Naive B cell (primary cell): ENCODE measurements at regions not wholly inside any gene's neighbourhood (a gene's known extent, or its start where the extent isn't known, plus 50 kb on each side); places are given as distances from the start of the nearest gene placed in this dataset.

Experiments
- ATAC-seq, 2 donors: fragments of 150-1000 bp; cut with Tn5 transposase; 2 replicates each; pipeline ENCODE4 v1.10.0; 2021; ENCODE audit warnings: low read depth in 2 of 2, mild to moderate bottlenecking in 2 of 2, moderate library complexity in 2 of 2
- DNase-seq: peaks from one replicate; pipeline ENCODE4 v3.0.0; 2022
- H3K27ac Mint-ChIP-seq, 6 donors: one replicate each; pipeline ENCODE4 v1.8.0; 2020 to 2022; ENCODE audit warnings: mild to moderate bottlenecking in 6 of 6, mixed read lengths in 6 of 6, moderate library complexity in 5 of 6, inconsistent platforms in 2 of 6
- H3K27me3 Mint-ChIP-seq, 3 donors: one replicate each; pipeline ENCODE4 v1.8.0; 2021 to 2022; ENCODE audit warnings: mixed read lengths in 3 of 3, mild to moderate bottlenecking in 1 of 3
- H3K36me3 Mint-ChIP-seq, 2 donors: one replicate each; pipeline ENCODE4 v1.8.0; 2020 to 2022; ENCODE audit warnings: mixed read lengths in 2 of 2, inconsistent platforms in 1 of 2, mild to moderate bottlenecking in 1 of 2
- H3K4me1 Mint-ChIP-seq, 3 donors: one replicate each; pipeline ENCODE4 v1.8.0; 2020 to 2022; ENCODE audit warnings: mixed read lengths in 3 of 3, inconsistent platforms in 1 of 3, mild to moderate bottlenecking in 1 of 3, moderate library complexity in 1 of 3
- H3K4me3 Mint-ChIP-seq, 8 donors: one replicate each; pipeline ENCODE4 v1.8.0; 2020 to 2022; ENCODE audit warnings: mild to moderate bottlenecking in 8 of 8, mixed read lengths in 8 of 8, moderate library complexity in 8 of 8, inconsistent platforms in 2 of 8
- H3K9me3 Mint-ChIP-seq, 7 donors: one replicate each; pipeline ENCODE4 v1.8.0; 2020 to 2022; ENCODE audit warnings: mixed read lengths in 7 of 7, mild to moderate bottlenecking in 5 of 7, inconsistent platforms in 2 of 7, moderate library complexity in 1 of 7

DNA sequence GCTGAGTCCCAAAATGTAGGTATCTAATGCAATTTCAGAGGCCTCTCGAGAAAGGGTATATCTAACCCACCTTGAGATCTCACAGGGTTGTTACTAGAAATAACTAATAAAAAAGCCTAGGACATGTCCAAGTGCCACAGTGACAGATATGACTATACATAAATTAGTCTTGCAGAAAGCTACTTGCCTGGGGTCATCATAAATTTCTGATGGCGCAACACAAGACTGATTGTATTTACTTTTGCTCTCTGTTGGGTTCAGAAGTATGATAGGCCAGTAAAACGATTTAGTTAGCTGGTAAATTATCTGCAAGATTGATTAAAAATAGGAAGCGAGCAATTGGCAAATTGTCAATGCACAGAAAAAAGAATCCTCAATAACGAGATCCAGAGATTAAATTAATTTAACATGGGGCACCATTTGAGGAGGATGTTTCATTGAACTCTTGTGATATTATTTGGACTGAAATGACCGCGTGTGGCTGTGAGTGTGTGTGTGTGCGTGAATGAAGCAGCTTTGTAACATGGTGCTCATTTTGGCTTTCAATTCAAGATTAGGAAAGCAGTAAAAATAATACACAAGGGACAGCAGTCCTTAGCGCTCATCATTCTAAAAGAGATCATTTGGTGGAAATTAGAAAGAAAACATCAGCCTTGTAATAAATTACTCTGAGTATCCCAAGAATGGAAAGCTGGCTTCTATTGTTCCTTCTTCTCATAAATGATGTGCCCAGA is 157.4 kb upstream of the ZFHX3 start:
- Mint-ChIP-seq H3K27me3 (peaks cover 0 to 24% (median 14%) of the 10 kb centered on the region in 3 donors), H3K27ac (no peak overlapping the region), H3K9me3 (no peaks in the 10 kb centered on the region), H3K4me3 (no peak overlapping the region), H3K36me3 (no peaks in the 10 kb centered on the region), H3K4me1 (no peaks in the 10 kb centered on the region)
- DNase-seq, result no peak
- ATAC-seq, result no peak

DNA sequence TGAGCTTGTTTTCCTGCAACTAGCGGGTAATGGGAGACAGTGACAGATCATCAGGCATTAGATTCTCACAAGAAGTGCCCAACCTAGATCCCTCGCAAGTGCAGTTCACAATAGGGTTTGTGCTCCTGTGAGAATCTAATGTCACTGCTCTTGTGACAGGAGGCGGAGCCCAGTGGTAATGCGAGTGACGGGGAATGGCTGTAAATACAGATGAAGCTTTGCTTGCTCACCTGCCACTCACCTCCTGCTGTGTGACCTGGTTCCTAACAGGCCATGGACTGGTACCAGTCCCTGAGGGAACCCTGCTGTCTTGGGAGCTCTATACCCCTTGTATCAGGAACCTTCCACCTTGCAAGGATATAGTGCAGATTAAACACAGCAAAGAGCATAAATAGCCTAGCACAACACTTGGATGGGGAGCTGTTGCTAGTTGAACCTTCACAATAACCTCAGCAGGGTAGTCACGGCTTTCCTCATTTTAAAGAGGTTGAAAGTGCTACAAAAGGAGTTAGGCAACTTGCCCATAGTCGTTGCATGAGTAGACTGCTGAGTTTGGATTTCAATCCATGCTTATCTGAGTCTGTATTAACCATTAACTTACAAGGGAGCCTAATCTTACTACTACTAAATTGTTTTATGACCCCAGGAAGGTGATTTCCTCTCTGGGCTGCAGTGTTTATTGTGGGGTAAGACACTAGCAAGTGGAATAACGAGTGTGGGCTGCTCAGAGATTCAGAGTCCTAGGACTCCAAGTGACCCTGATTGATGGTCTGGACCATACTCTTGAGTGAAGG is 156.6 kb upstream of the ZFHX3 start:
- Mint-ChIP-seq H3K27ac (no peak overlapping the region), H3K27me3 (peaks cover 0 to 24% (median 14%) of the 10 kb centered on the region in 3 donors), H3K36me3 (no peaks in the 10 kb centered on the region), H3K4me1 (no peaks in the 10 kb centered on the region), H3K4me3 (no peak overlapping the region), H3K9me3 (no peaks in the 10 kb centered on the region)
- no peak for DNase-seq
- no peak for ATAC-seq

DNA sequence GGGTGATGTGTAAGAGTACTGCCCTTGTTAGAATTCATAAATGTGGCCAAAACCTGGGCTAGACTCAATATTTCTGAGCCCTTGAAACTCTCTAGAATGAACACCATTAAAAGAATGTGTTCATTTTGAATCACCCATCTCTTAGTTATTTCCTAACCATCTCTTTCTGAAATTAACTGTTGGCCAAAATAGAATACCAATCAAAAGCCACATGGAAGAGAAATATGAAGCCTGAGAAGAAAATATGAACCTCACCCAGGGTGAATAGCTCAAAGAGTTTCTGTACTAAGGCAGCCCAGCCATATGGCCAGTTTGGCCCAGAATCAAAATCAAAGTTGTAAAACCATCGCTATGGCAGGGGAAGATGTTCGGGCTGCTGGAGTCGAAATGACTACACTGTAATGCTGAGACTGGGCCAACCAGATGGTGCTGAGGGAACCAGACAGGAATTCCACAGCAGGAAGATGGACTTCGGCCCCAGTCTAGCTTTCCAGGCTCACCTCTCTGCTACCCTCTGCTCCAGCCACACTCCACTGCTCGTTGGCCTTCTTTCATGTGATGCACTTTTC is 154.3 kb upstream of the ZFHX3 start:
- no peak for DNase-seq

DNA sequence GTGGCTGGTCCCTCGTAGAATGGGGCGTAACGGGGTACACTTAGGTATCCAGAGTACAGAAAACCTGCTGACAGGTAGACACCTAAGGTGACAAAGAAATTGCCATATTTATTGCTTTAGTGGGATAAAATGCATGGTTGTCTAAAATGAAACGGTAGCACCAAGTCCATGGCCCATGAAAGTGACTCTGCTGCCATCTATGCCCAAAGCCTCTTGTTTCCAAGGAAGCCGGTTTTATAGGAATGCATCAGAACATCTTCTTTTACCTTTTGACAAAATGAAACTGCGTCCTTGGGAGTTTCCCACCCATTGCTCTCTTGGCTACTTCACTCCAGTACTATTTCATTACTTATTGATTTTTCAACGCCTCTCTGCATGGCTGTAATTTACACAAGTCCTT is 151.3 kb upstream of the ZFHX3 start:
- DNase-seq (no peak), ATAC-seq (no peak)
- no peaks in the 10 kb centered on the region for H3K36me3 Mint-ChIP-seq
- H3K27ac Mint-ChIP-seq, result no peak overlapping the region
- H3K27me3 Mint-ChIP-seq, result peaks cover 5 to 24% (median 9%) of the 10 kb centered on the region in 3 donors
- no peaks in the 10 kb centered on the region for H3K4me1 Mint-ChIP-seq
- no peak overlapping the region for H3K4me3 Mint-ChIP-seq
- no peaks in the 10 kb centered on the region for H3K9me3 Mint-ChIP-seq

More for the DNA sequence above, 154.3 kb upstream of the ZFHX3 start:
- Mint-ChIP-seq H3K4me1 (no peaks in the 10 kb centered on the region), H3K27me3 (peaks cover 0 to 24% (median 9%) of the 10 kb centered on the region in 3 donors), H3K9me3 (no peaks in the 10 kb centered on the region), H3K36me3 (no peaks in the 10 kb centered on the region), H3K27ac (no peak overlapping the region), H3K4me3 (no peak overlapping the region)
- no peak for ATAC-seq

DNA sequence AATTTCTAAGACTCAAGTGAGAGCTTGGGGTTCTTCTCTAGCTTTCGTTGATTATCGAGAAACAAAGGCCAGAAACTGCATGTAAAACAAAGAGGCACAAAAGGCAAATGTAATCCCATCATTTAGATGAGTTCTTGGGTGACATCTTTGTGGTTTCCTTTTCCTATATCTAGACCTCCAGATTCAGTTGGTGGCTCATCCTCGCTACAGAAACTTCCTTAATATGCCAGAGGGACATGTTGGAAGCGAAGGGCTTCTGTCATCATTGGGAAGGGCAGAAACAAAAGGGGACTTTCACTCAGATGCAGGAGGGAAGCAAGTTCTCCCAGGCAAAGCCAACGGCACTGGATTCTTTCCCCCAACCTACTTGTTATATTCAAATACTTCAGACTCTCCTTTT is 150.6 kb upstream of the ZFHX3 start:
- Mint-ChIP-seq H3K27me3 (peaks cover 5 to 24% (median 6%) of the 10 kb centered on the region in 3 donors), H3K4me3 (no peak overlapping the region), H3K9me3 (no peaks in the 10 kb centered on the region), H3K4me1 (no peaks in the 10 kb centered on the region), H3K27ac (peak overlapping the region in 1 of 6 donors; percentile 36), H3K36me3 (no peaks in the 10 kb centered on the region)
- no peak for DNase-seq
- no peak for ATAC-seq

DNA sequence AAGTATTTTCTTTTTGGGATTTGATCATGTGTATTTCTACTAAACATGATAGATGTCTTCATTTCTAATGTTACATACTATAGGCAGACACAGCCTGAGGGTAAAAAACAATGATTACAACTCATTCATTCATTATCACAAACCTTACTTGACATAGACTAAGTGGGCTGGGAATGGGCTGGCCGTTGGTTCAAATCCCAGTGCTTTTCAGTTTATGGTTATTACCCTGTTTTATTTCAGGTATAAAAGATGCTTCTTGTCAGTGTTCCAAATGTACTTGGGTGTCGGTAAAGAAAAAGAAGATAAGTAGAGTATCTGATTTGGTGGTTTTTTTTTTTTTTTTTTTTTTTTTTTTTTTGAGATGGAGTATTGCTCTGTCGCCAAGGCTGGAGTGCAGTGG is 149.7 kb upstream of the ZFHX3 start:
- DNase-seq (no peak), ATAC-seq (no peak)
- H3K9me3 Mint-ChIP-seq, result no peaks in the 10 kb centered on the region
- peaks cover 4 to 17% (median 9%) of the 10 kb centered on the region in 3 donors for H3K27me3 Mint-ChIP-seq
- no peaks in the 10 kb centered on the region for H3K4me1 Mint-ChIP-seq
- no peak overlapping the region for H3K4me3 Mint-ChIP-seq
- H3K36me3 Mint-ChIP-seq, result no peaks in the 10 kb centered on the region
- H3K27ac Mint-ChIP-seq, result no peak overlapping the region

DNA sequence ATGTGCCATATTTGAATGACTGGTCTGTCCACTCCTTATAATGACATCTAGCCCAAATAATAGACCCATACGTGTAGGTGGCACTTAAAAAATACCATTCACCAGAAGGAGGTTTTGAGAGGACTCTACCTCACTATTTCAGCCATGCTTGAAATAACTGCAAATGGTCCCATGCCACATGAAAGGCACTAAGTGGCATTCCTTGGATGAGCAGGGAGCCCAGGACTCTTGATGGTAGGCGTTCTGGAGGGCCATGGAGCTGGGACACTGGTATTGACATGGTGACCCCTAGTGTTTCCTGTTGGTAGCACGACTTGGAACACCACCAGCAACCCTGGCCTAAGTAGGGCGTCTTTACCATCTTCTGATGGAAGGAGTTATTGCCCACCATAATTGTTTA is 148.7 kb upstream of the ZFHX3 start:
- DNase-seq (peak; percentile 14), ATAC-seq (no peak)
- H3K27ac Mint-ChIP-seq, result no peak overlapping the region
- no peak overlapping the region for H3K4me3 Mint-ChIP-seq
- no peaks in the 10 kb centered on the region for H3K36me3 Mint-ChIP-seq
- H3K9me3 Mint-ChIP-seq, result no peaks in the 10 kb centered on the region
- peaks cover 4 to 18% (median 8%) of the 10 kb centered on the region in 3 donors for H3K27me3 Mint-ChIP-seq
- no peaks in the 10 kb centered on the region for H3K4me1 Mint-ChIP-seq

DNA sequence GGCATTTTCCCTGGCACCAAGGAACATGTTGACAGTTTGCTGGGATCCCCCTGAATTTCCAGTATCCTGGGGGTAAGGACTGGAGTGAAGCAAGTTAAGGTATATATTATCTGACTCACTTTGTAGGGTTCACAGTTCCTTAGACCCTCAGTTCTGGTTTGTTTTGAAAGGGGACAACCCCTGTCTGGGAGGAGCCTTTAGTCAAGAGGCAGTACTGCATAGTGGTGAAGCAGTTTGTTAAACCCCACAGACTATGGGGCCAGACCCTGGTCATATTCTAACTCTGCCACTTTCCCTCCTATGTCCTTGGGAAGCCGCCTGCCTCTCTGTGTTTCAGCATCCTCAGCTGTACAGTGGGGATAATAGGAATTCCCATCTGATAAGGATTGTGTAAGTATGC is 145.5 kb upstream of the ZFHX3 start:
- Mint-ChIP-seq H3K4me1 (no peaks in the 10 kb centered on the region), H3K27ac (no peak overlapping the region), H3K27me3 (peaks cover 0 to 23% (median 11%) of the 10 kb centered on the region in 3 donors), H3K9me3 (no peaks in the 10 kb centered on the region), H3K36me3 (no peaks in the 10 kb centered on the region), H3K4me3 (no peak overlapping the region)
- ATAC-seq (no peak), DNase-seq (no peak)

DNA sequence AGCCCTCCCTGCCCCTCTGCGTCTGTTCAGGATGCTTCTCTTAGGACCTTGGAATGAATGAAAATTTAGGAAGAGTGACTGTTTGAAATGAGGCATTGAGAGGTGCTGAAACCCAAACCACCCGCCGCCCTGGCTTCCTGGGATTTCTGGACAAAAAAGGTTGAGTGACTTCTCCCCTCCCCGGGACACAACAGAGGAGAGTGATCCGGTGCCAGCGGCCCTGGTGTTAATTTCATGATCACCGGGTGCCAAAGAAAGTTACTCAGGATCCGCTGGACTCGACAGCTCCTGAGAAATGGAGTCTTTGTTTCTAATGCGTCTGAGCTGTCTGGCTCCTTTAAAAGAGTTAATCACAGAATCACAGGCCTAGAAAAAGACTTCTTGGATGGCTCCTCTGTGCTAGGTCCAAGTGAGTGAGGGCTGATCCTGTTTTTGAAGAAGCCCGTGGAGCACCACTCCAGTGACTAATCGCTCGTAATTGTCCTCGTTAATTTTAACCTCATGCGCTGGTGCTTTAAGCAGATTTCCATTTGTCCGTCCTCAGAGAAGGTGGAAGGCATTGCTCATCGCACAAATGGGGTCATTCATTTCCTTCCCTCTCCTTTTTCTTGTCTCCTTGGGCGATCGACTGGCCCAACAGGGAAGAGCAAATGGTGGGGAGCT is 144.4 kb upstream of the ZFHX3 start:
- DNase-seq, result no peak
- Mint-ChIP-seq H3K27me3 (peaks cover 0 to 23% (median 11%) of the 10 kb centered on the region in 3 donors), H3K9me3 (no peaks in the 10 kb centered on the region), H3K4me1 (no peaks in the 10 kb centered on the region), H3K4me3 (no peak overlapping the region), H3K27ac (peak overlapping the region in 1 of 6 donors; percentile 32), H3K36me3 (no peaks in the 10 kb centered on the region)
- no peak for ATAC-seq

DNA sequence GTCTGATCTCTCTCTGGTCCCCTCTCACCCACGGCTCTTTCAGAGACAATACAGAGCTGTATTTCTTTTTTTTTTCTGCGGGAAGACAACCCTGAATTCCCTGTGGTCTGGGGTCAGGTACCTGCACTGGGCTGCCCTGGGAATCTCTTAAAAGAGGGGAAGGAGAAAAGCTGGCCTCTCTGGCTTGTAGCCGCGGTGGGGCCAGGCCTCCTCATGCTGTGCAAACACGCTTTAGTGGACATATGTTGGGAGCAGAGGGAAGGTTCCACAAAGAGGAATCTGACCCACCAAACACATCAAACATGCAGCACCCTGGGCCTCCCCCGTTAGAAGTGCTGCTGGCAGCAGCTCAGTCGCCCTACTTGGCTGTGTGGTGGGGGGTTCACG is 143.7 kb upstream of the ZFHX3 start:
- Mint-ChIP-seq H3K36me3 (no peaks in the 10 kb centered on the region), H3K27ac (no peak overlapping the region), H3K9me3 (no peaks in the 10 kb centered on the region), H3K27me3 (peaks cover 0 to 23% (median 11%) of the 10 kb centered on the region in 3 donors), H3K4me1 (no peaks in the 10 kb centered on the region), H3K4me3 (no peak overlapping the region)
- ATAC-seq (no peak), DNase-seq (no peak)

DNA sequence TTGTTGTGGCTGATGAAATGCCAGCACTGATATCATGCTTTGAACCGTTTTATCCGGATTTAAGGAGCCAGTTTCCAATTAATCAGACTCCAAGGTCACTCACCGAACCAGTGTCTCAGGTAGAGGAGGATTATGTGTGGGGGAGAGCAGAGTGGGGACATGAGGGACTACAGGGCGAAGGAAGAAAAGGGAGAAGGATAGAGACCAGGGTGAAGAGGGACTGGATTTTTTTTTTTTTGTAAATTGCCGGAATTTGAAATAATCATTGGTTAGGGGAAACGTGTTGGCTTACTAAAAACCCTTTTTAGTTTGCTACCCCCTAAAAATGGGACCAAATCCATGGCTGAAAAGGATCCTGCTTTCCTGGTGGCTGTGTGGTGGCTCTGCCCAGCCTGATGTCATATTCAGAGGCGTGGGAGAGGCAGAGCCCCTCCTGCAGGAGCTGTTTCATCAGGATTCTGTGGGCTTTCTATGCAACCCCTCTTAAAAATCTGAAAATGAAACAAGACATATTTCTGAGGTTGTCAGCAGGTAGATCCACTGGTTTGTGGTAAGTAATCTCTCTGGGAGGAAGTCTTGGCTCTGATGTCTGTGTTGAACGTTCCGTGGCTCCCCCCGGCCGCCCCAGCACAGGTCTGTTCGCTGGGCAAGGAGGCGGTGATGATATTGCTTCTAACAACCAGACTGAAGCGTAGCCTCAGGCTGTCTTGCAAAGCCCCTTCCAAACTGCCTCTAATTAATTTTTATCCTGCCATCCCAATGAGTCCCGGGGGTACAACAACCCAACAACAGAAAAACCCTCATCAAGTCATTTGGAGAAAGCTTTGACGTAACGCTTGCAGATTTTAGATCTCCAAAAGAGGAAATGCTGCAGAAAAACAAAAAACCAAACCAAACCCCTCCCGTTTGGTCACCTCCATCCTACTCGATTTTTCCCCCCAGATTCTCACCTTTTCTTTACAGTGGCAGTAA is 143.0 kb upstream of the ZFHX3 start:
- Mint-ChIP-seq H3K4me3 (peak overlapping the region in 1 of 8 donors; percentile 23), H3K4me1 (no peaks in the 10 kb centered on the region), H3K27me3 (peaks cover 0 to 23% (median 11%) of the 10 kb centered on the region in 3 donors), H3K36me3 (no peaks in the 10 kb centered on the region), H3K27ac (no peak overlapping the region), H3K9me3 (no peaks in the 10 kb centered on the region)
- no peak for DNase-seq
- no peak for ATAC-seq

DNA sequence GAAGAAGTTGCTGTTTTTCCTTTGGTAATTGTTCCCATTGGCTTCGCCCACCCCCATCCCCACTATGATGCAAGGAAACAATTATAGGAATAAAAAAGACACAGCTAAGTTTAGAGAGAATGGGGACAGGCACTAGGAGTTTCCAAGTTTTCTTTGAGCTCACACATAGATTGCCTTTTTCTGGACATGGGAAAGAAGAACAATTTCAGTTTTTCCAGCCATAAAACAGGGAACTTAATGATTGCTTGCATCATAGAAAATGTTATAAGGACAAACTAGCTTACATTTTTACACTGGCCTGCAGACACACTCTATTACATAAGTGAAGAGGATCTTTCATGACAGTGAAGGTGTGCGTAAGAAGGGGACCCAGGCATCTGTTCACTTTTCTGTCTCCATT is 142.3 kb upstream of the ZFHX3 start:
- H3K27me3 Mint-ChIP-seq, result peaks cover 0 to 18% (median 11%) of the 10 kb centered on the region in 3 donors

DNA sequence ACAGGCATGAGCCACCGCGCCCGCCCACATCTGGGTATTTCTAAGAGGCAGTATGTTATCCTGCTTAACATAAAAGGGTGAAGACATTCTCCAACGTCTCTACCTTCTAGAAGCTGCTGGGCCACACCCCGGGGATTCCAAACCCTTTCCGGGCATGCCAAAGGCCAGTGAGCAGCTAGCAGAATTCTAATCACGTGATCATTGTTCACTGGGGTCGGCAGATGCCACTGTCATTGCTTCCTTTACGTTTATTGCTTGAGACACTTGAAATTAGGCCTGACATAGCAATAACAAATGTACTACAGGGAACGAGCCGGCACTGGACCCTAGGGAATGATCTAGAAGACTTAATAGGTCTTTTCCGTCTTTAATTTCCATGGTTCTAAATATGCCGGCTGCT is 141.2 kb upstream of the ZFHX3 start:
- Mint-ChIP-seq H3K4me3 (no peak overlapping the region), H3K27ac (no peak overlapping the region), H3K9me3 (no peaks in the 10 kb centered on the region), H3K36me3 (no peaks in the 10 kb centered on the region), H3K4me1 (no peaks in the 10 kb centered on the region), H3K27me3 (peaks cover 0 to 18% (median 11%) of the 10 kb centered on the region in 3 donors)
- no peak for DNase-seq
- ATAC-seq, result no peak

More for the DNA sequence above, 142.3 kb upstream of the ZFHX3 start:
- ATAC-seq (no peak), DNase-seq (no peak)
- Mint-ChIP-seq H3K9me3 (no peaks in the 10 kb centered on the region), H3K4me1 (no peaks in the 10 kb centered on the region), H3K36me3 (no peaks in the 10 kb centered on the region), H3K4me3 (no peak overlapping the region), H3K27ac (no peak overlapping the region)
